Cardiac muscle cell (in vitro differentiated cells and primary cell): ENCODE measurements at regions not wholly inside any gene's neighbourhood (a gene's known extent, or its start where the extent isn't known, plus 50 kb on each side); places are given as distances from the start of the nearest gene placed in this dataset.
"Not testable (repeated sequence)": the region's sequence is repeated elsewhere in the genome, so short reads cannot be mapped to it uniquely, and the experiment has no call there.

Source experiments
- DNase-seq, 2 donors: peaks; one replicate each; pipeline versions ENCODE4 v3.0.0 to v3.0.0-alpha.2; 2010 to 2017; ENCODE audit warnings: low read depth in 1 of 2, low spot score in 1 of 2
- H3K27ac ChIP-seq: fragments of 200-600 bp; sonication (generic); 2 replicates; pipeline ENCODE4 v1.5.1; 2016
- H3K27me3 ChIP-seq: fragments of 200-600 bp; sonication (generic); 2 replicates; pipeline ENCODE4 v1.6.0; 2016; ENCODE audit warnings: control low read depth
- H3K36me3 ChIP-seq: fragments of 200-600 bp; sonication (generic); 2 replicates; pipeline ENCODE4 v1.5.1; 2016; ENCODE audit warnings: control low read depth
- H3K4me1 ChIP-seq: fragments of 200-600 bp; sonication (generic); 2 replicates; pipeline ENCODE4 v1.8.1; 2017; ENCODE audit warnings: low read depth, mild to moderate bottlenecking, mixed run types
- H3K4me3 ChIP-seq: fragments of 200-600 bp; sonication (generic); 2 replicates; pipeline ENCODE4 v1.5.1; 2016; ENCODE audit warnings: mild to moderate bottlenecking
- H3K9me3 ChIP-seq: fragments of 200-600 bp; sonication (generic); 2 replicates; pipeline ENCODE4 v1.5.1; 2017; ENCODE audit warnings: low read depth, mild to moderate bottlenecking, control low read depth
- TF ChIP-seq, protein P1 (sequence below): IDR thresholded peaks from 2 replicates; pipeline ENCODE4 v1.5.1; 2012; ENCODE audit warnings: low read depth, mild to moderate bottlenecking, low read length

DNA sequence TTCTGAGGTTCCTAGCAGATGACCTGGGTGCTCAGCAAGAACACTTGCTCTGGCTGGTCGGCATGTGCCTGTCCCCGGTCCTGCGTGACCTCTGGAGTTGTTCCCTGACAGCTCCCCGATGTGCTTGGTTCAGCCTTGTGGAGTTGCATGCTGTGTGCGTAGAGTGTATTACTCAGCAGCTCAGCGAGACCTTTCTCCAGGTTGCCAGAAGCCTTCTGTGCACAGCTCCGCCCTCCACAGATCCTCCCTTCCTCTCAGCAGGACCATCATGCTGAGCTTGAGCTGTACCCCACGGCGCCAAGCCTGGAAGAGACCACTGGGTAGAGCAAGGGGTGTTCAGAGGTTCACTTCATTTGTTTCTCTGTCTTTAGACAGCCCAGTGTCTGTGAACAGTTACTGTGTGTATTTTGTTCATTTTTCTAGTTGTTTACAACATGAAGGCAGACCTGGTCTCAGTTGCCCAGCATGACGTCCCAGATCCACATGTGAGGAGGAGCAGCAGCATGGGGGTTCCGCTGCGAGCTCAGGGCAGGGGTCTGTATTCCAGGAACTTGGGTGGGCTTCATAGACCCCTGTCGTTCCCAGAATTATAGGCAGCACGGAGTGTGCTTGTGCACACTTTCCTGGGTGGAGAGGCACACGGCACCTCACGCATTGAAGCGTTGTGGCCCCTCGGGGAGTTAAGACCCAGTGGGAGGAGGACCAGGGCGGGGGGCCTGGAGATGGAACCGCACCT, 148.6 kb downstream of the IGLL1 start:
- DNase-seq = peak; percentile 13 to 30
- no peaks in the 10 kb centered on the region for H3K27me3 ChIP-seq
- no peaks in the 10 kb centered on the region for H3K36me3 ChIP-seq
- no peak overlapping the region for H3K27ac ChIP-seq
- H3K4me1 ChIP-seq = peaks cover 21% of the 10 kb centered on the region
- TF ChIP-seq, protein P1, sequence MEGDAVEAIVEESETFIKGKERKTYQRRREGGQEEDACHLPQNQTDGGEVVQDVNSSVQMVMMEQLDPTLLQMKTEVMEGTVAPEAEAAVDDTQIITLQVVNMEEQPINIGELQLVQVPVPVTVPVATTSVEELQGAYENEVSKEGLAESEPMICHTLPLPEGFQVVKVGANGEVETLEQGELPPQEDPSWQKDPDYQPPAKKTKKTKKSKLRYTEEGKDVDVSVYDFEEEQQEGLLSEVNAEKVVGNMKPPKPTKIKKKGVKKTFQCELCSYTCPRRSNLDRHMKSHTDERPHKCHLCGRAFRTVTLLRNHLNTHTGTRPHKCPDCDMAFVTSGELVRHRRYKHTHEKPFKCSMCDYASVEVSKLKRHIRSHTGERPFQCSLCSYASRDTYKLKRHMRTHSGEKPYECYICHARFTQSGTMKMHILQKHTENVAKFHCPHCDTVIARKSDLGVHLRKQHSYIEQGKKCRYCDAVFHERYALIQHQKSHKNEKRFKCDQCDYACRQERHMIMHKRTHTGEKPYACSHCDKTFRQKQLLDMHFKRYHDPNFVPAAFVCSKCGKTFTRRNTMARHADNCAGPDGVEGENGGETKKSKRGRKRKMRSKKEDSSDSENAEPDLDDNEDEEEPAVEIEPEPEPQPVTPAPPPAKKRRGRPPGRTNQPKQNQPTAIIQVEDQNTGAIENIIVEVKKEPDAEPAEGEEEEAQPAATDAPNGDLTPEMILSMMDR = no peak
- H3K4me3 ChIP-seq = no peak overlapping the region
- no peaks in the 10 kb centered on the region for H3K9me3 ChIP-seq

DNA sequence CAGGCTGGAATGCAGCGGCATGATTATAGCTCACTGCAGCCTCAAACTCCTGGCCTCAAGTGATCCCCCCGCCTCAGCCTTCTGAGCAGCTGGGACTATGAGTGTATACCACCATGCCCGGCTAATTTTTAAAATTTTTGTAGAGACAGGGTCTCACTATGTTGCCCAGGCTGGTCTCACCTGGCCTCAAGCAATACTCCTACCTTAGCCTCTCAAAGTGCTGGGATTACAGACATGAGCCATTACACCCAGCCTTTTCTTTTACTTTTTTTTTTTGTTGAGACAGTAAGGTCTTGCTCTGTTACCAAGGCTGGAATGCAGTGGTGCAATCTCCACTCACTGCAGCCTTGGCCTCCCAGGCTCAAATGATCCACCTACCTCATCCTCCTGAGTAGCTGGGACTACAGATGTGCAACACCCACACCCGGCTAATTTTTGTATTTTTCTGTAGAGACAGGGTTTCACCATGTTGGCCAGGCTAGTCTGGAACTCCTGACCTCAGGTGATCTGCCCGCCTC, 155.5 kb downstream of the IGLL1 start:
- not testable (repeated sequence) for H3K36me3 ChIP-seq, H3K27ac ChIP-seq, H3K4me3 ChIP-seq, H3K4me1 ChIP-seq, H3K27me3 ChIP-seq, H3K9me3 ChIP-seq, DNase-seq

DNA sequence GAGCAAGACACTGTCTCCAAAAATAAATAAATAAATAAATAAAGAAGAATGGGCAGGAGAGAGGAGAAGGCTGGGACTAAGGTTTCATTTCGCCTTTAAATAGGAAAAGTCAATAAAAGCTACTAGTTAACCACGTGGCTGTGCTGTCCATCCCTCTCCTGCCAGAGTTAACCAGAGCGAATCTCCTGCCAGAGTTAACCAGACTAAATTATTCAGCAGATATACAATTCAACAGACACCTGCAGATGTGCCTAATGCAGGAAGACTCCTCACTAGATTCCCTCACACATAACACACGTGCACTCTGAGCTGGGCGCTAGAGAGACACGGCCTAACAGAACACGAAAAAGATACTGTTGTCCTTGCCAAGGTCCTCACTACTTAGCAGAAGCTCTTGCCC, 156.1 kb downstream of the IGLL1 start:
- TF ChIP-seq, protein P1 = no peak
- Histone ChIP-seq H3K9me3 (no peaks in the 10 kb centered on the region), H3K4me1 (no peaks in the 10 kb centered on the region), H3K27ac (no peak overlapping the region), H3K36me3 (no peaks in the 10 kb centered on the region), H3K27me3 (no peaks in the 10 kb centered on the region), H3K4me3 (no peak overlapping the region)
- no peak for DNase-seq

DNA sequence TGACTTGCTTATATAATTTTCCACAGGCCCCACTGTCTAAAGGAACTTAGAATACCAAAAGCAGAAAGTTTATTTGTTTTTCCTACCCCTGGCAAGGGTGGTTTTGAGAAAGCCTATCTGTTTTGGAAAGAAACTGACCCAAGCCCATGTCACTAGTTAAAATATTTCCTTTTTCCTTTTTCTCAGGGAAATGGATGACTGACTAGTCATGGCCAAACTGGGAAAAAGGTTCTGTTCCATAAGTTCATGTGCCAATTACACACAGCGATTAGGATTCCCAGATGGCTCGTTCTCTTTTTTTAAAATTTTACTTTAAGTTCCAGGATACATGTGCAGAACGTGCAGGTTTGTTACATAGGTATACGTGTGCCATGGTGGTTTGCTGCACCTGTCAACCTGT, 157.8 kb downstream of the IGLL1 start:
- H3K4me3 ChIP-seq, H3K4me1 ChIP-seq, H3K9me3 ChIP-seq, H3K36me3 ChIP-seq, DNase-seq, H3K27ac ChIP-seq, H3K27me3 ChIP-seq: not testable (repeated sequence)

DNA sequence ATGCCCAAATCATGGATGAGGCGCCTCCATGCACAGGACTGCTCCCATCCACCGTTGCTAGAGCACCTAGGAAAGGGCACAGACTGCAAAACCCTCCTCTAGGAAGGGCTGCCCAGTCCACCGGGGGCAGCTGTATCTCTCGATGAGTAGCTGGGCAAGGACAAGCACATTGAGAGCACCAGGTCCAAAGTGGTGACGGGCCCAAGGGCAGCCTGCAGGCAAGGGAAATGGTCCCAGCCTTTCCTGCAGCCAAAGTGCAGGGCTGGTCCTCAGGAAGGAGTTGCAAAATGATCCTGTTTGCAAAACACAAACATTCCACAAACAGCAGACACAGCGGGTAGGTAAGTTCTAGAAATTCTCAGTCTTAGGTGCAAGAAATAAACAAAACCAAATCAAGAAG, 158.8 kb downstream of the IGLL1 start:
- not testable (repeated sequence) for H3K4me3 ChIP-seq, H3K27ac ChIP-seq, DNase-seq, H3K4me1 ChIP-seq, H3K36me3 ChIP-seq, H3K9me3 ChIP-seq, H3K27me3 ChIP-seq

DNA sequence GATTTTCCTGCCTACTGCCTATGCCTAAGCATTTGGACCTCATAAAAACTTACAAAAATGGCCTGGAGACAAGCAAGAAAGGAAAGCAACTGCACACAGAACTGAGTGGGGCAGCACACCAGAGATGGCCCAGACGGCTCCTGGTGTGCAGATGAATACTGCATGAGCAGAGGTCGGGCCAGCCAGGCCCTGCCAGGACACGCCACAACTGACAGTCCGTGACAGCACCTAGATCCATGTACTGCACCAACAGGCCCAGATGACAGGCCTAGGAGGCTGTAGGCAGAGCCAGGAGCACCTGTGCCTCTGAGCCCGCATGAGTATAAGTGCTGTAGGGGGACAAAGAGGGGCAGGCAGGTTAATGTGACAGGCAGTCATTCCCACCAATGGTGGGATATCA, 160.2 kb downstream of the IGLL1 start:
- Histone ChIP-seq H3K9me3 (no peaks in the 10 kb centered on the region), H3K4me1 (no peaks in the 10 kb centered on the region), H3K36me3 (no peaks in the 10 kb centered on the region), H3K27me3 (no peaks in the 10 kb centered on the region), H3K27ac (no peak overlapping the region), H3K4me3 (no peak overlapping the region)
- DNase-seq = no peak
- TF ChIP-seq, protein P1 = no peak

DNA sequence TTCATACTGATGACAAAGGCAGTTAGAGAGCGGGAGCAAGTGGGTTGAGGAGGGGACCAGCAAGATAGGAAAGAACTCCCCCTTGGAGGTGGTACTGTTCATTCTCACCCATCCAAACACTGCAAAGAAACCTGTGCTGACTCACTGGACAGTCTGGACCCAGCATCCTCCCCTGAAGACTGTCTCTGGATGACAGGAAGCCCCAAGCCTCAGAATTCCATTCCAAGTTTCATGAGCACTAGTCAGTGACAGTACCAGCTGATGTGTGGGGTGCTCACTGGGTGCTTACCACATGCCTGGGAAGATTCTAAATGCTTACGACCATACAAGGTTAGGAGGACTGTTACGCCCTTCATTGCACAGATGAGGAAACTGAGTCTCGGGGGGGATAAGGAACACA, 160.9 kb downstream of the IGLL1 start:
- no peaks in the 10 kb centered on the region for H3K9me3 ChIP-seq
- no peaks in the 10 kb centered on the region for H3K36me3 ChIP-seq
- no peaks in the 10 kb centered on the region for H3K4me1 ChIP-seq
- TF ChIP-seq, protein P1 = no peak
- no peak overlapping the region for H3K4me3 ChIP-seq
- no peaks in the 10 kb centered on the region for H3K27me3 ChIP-seq
- no peak for DNase-seq
- no peak overlapping the region for H3K27ac ChIP-seq
